ENCODE measurements at regions not wholly inside any gene's neighbourhood (a gene's known extent, or its start where the extent isn't known, plus 50 kb on each side); places are given as distances from the start of the nearest gene placed in this dataset.

DNA sequence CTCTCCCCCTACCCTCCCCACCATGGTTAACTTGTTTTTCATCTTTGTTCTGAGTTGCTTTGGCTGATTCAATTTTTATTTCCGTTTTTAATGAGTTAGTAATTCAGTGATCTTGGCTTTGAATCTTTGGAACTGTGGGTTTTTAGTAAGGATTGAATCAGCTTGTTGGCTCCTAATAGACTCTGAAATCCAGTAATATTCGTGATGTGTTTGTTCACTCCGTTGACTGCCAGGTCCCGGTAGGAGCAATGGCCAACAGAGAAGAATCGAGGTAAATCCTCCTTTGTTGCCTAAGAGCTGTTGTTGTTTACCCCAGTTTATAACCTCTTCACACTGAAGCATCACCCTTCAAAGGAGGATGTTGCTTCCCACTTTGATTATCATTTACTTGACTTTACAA lies 92.7 kb downstream of the PCSK1 start:
- intact Hi-C loops (cut with DNase I): no loop called here
- no peak overlapping the region for H3K4me3 ChIP-seq (replicated peaks in 1 of 3)
- no peaks in the 10 kb centered on the region for H3K9me3 ChIP-seq
- H3K27ac ChIP-seq: no peak overlapping the region
- H3K36me3 ChIP-seq: no peaks in the 10 kb centered on the region
- peaks cover 5 to 6% of the 10 kb centered on the region in 2 donors for H3K4me1 ChIP-seq
- no peak for DNase-seq
- 60 to 71% methylated on average over 5 of the region's 5 CpGs for WGBS, 2 donors
- no peaks in the 10 kb centered on the region for H3K27me3 ChIP-seq
- TF ChIP-seq, protein P1, sequence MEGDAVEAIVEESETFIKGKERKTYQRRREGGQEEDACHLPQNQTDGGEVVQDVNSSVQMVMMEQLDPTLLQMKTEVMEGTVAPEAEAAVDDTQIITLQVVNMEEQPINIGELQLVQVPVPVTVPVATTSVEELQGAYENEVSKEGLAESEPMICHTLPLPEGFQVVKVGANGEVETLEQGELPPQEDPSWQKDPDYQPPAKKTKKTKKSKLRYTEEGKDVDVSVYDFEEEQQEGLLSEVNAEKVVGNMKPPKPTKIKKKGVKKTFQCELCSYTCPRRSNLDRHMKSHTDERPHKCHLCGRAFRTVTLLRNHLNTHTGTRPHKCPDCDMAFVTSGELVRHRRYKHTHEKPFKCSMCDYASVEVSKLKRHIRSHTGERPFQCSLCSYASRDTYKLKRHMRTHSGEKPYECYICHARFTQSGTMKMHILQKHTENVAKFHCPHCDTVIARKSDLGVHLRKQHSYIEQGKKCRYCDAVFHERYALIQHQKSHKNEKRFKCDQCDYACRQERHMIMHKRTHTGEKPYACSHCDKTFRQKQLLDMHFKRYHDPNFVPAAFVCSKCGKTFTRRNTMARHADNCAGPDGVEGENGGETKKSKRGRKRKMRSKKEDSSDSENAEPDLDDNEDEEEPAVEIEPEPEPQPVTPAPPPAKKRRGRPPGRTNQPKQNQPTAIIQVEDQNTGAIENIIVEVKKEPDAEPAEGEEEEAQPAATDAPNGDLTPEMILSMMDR (IDR thresholded peaks at IDR 0.05): no peak
- TF ChIP-seq POLR2A (IDR thresholded peaks at IDR 0.05): no peak

DNA sequence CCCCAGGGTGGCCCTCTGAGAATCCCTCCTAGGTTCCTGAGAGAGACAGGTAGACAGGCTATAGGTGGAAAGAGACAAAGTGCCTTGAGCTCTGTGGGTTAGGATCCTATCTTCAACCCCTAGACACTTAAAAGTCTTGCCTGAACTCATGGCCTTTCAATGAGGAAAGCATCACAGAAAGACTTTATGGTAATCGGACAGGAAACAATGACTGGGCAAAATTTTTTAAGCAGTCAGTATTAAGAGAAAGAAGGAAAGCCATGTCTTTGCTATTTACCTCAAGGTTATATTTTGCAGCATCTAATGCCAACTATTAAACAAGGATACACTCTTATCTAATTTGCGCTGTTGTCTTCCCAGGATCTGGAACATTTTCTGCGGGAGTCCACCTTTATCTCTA lies 93.2 kb downstream of the PCSK1 start:
- Histone ChIP-seq H3K4me3 (replicated peaks in 1 of 3) (no peak overlapping the region), H3K9me3 (no peaks in the 10 kb centered on the region), H3K4me1 (peaks cover 5 to 6% of the 10 kb centered on the region in 2 donors), H3K27me3 (no peaks in the 10 kb centered on the region), H3K36me3 (no peaks in the 10 kb centered on the region), H3K27ac (no peak overlapping the region)
- intact Hi-C loops (cut with DNase I): loop anchor here (10.0 kb wide), 2 partner anchors 375 to 695 kb away; partner anchors contain the start of genes ELL2 and RFESD
- DNase-seq: no peak
- 82 to 94% methylated on average over 3 of the region's 3 CpGs for WGBS, 2 donors
- TF ChIP-seq, protein P1 (IDR thresholded peaks at IDR 0.05): no peak
- no peak for TF ChIP-seq POLR2A (IDR thresholded peaks at IDR 0.05)

DNA sequence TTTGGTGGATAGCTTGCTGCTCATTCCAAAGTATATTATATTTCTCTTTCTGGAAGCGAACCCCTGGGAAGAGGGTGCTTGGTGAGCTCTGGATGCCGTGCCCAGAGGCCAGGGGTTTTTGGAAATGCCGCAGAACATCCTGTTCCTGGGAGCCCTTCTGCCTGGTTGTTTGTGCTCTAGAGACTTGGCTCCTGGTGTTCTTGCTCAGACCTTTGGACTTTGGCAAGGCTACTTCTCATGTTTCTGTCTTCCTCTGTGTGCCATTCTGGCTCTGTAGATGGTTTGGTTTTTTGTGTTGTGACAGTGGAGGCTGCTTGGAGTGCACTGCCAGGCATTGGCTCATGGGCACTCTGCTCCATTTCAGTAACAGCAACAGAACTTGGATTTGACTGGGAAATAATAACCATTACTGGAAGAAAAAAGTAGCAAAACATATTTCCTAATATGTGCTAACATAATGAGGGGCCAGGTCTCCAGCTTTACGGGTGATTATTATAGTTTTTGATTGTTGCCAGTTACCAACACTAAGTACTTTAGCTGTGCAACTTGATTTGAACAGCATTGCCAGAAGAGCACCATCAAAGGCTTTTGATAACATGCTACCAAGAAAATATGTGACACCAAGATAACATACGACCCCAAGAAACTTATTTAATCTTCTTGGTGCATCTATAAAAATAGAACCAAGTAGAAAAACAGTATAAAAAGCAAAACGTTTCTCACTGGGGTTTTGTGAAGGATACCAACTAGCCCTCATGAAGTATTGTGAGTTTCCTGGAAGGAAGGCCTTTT lies 94.2 kb downstream of the PCSK1 start:
- no peaks in the 10 kb centered on the region for H3K27me3 ChIP-seq
- no peaks in the 10 kb centered on the region for H3K36me3 ChIP-seq
- intact Hi-C loops (cut with DNase I): loop anchor here (10.0 kb wide), 2 partner anchors 374 to 694 kb away; partner anchors contain the start of genes ELL2 and RFESD
- no peak overlapping the region for H3K4me3 ChIP-seq (replicated peaks in 1 of 3)
- H3K9me3 ChIP-seq: no peaks in the 10 kb centered on the region
- no peak for DNase-seq
- TF ChIP-seq POLR2A (IDR thresholded peaks at IDR 0.05): no peak
- TF ChIP-seq, protein P1 (IDR thresholded peaks at IDR 0.05): no peak
- H3K27ac ChIP-seq: no peak overlapping the region
- WGBS, 2 donors: 76 to 85% methylated on average over 6 of the region's 6 CpGs
- peaks cover 5 to 10% of the 10 kb centered on the region in 2 donors for H3K4me1 ChIP-seq

DNA sequence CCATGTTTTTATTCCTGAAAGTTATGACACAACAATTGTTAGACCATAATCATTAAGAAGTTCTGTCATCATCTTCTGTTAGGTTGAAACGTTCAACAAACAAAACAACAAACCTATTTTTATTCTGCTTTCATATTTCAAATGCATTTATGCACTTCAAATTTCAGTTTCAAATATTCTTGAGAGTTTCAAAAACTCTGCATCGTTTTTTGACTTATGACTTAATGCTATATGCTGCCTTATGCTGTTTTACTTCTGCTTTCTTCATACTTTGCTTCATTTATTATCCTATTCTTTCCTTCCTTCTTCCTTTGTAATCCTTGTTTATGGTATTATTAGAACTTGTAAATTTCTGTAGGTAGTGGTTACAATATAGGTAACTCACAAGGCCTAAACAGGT lies 95.0 kb downstream of the PCSK1 start:
- H3K27me3 ChIP-seq: no peaks in the 10 kb centered on the region
- H3K27ac ChIP-seq: no peak overlapping the region
- peaks cover 5 to 16% of the 10 kb centered on the region in 2 donors for H3K4me1 ChIP-seq
- TF ChIP-seq, protein P1 (IDR thresholded peaks at IDR 0.05): no peak
- TF ChIP-seq POLR2A (IDR thresholded peaks at IDR 0.05): no peak
- no peaks in the 10 kb centered on the region for H3K9me3 ChIP-seq
- 80 to 83% methylated on average over 2 of the region's 2 CpGs for WGBS, 2 donors
- H3K4me3 ChIP-seq (replicated peaks in 1 of 3): no peak overlapping the region
- no peaks in the 10 kb centered on the region for H3K36me3 ChIP-seq
- intact Hi-C loops (cut with DNase I): loop anchor here (10.0 kb wide), 2 partner anchors 373 to 693 kb away; partner anchors contain the start of genes ELL2 and RFESD
- DNase-seq: no peak
